ENCODE measurements at regions not wholly inside any gene's neighbourhood (a gene's known extent, or its start where the extent isn't known, plus 50 kb on each side); places are given as distances from the start of the nearest gene placed in this dataset.

DNA sequence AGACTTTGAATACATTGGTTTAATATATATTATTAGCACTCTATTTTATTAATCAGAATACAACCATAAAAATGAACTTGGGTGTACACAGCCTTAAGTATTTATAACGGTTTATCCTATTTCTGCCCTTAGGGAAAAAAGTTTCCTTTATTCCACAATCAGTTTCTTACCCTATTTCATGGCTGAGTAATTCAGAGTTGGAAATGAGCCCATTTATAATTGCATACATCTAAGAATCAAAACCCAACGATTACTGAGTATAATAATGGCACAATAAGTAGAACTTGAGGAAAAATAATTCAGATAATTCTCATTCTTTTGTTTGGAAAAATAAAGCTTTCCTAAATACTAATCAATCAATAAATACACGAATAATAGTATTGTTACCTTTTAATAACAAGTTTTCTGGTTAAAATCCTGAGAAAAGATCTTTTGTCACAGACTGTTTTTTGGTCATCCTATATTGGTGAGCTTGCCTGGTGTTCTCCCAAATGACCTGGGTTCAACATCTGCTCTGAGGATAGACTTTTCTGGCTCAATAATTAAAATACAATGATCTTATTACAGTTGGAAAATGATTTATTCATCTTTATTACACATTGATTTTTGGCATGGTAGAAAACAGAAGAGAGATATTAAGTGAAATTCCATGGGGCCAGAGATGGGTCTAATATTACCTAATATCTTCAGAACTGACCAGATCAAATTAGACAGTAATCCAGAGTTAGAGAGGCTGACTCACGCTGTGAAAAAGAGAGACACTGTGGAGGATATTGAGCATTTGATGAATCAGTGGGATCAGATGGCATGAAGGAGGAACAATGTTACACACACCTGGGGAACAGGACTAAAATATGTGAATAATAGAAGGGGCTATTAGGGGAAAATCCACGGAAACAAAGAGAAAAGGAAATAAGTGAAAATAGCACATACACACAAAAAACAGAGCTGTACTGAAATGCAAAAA lies 162.1 kb upstream of the TBX18 start:
- H3K27me3 ChIP-seq (ENCODE audit: control insufficient read depth in 3 of 3, insufficient read depth in 3 of 3, low read length in 2 of 3) = no peaks in the 10 kb centered on the region
- ATAC-seq (ENCODE audit: insufficient read depth, low FRiP score) = no peak
- H3K4me3 ChIP-seq = no peak overlapping the region
- no peaks in the 10 kb centered on the region for H3K4me1 ChIP-seq (ENCODE audit: control insufficient read depth in 5 of 5, insufficient read depth in 5 of 5, low read length in 5 of 5)
- H3K27ac ChIP-seq (ENCODE audit: low read depth in 1 of 2, low read length in 1 of 2) = no peak overlapping the region
- WGBS, 2 donors = 69 to 77% methylated on average over 5 of the region's 5 CpGs
- no peak overlapping the region for H3K9ac ChIP-seq (ENCODE audit: insufficient read depth in 1 of 2, low read length in 2 of 2)
- H3K36me3 ChIP-seq (ENCODE audit: control insufficient read depth in 4 of 4, insufficient read depth in 4 of 4, low read length in 4 of 4) = no peaks in the 10 kb centered on the region
- no peaks in the 10 kb centered on the region for H3K9me3 ChIP-seq (ENCODE audit: control insufficient read depth in 4 of 4, insufficient read depth in 3 of 4, low read length in 3 of 4)
- TF ChIP-seq, protein P1, sequence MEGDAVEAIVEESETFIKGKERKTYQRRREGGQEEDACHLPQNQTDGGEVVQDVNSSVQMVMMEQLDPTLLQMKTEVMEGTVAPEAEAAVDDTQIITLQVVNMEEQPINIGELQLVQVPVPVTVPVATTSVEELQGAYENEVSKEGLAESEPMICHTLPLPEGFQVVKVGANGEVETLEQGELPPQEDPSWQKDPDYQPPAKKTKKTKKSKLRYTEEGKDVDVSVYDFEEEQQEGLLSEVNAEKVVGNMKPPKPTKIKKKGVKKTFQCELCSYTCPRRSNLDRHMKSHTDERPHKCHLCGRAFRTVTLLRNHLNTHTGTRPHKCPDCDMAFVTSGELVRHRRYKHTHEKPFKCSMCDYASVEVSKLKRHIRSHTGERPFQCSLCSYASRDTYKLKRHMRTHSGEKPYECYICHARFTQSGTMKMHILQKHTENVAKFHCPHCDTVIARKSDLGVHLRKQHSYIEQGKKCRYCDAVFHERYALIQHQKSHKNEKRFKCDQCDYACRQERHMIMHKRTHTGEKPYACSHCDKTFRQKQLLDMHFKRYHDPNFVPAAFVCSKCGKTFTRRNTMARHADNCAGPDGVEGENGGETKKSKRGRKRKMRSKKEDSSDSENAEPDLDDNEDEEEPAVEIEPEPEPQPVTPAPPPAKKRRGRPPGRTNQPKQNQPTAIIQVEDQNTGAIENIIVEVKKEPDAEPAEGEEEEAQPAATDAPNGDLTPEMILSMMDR (IDR thresholded peaks at IDR 0.05; ENCODE audit: control extremely low read depth, extremely low read depth) = no peak
- DNase-seq = peak in 1 of 3 donors; percentile 4

DNA sequence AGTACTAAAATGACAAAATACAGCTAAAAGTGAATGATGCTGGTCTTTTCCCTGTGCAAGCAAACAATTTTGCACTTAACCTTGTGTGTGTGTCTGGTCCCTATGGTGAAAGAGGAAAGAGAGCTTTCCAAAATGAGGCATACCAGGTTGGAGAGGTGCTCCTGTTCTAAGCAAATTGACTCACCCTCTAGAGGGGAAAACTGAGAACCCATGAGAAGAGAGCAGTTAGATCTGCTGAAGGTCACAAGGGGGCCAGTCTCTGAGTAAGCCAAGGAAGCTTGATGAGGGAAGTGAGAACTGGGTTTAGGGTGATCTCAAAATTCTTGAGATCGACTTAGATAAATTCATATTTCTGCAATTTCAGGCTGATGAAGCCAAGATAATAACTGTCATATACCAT lies 157.5 kb upstream of the TBX18 start:
- TF ChIP-seq, protein P1 (IDR thresholded peaks at IDR 0.05; ENCODE audit: control extremely low read depth, extremely low read depth) = no peak
- no peak overlapping the region for H3K27ac ChIP-seq (ENCODE audit: low read depth in 1 of 2, low read length in 1 of 2)
- no peaks in the 10 kb centered on the region for H3K36me3 ChIP-seq (ENCODE audit: control insufficient read depth in 4 of 4, insufficient read depth in 4 of 4, low read length in 4 of 4)
- ATAC-seq (ENCODE audit: insufficient read depth, low FRiP score) (peak; percentile 73), DNase-seq (no peak)
- H3K4me3 ChIP-seq = no peak overlapping the region
- no peaks in the 10 kb centered on the region for H3K9me3 ChIP-seq (ENCODE audit: control insufficient read depth in 4 of 4, insufficient read depth in 3 of 4, low read length in 3 of 4)
- WGBS, 2 donors = 71 to 87% methylated on average over 1 of the region's 1 CpG
- H3K4me1 ChIP-seq (ENCODE audit: control insufficient read depth in 5 of 5, insufficient read depth in 5 of 5, low read length in 5 of 5) = no peaks in the 10 kb centered on the region
- no peak overlapping the region for H3K9ac ChIP-seq (ENCODE audit: insufficient read depth in 1 of 2, low read length in 2 of 2)
- H3K27me3 ChIP-seq (ENCODE audit: control insufficient read depth in 3 of 3, insufficient read depth in 3 of 3, low read length in 2 of 3) = no peaks in the 10 kb centered on the region

DNA sequence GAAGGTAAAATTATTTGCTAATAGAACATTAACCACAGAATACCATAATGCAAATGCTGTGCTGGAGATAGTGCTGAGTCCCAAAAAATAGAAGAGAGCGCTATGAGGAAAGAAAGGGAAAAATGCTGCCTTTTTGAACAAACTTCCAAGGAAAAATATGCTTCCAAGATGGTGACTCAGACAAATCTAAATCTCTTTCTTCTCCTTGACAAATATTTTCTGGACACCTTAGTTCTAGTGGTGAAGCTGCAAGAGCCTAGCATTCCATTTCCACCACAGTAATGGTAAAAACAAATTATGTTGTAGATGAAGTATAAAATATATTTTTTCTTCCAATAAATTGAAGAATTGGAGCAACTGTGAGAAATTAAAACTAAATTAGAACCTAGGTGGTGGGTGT lies 155.6 kb upstream of the TBX18 start:
- no peaks in the 10 kb centered on the region for H3K4me1 ChIP-seq (ENCODE audit: control insufficient read depth in 5 of 5, insufficient read depth in 5 of 5, low read length in 5 of 5)
- ATAC-seq (ENCODE audit: insufficient read depth, low FRiP score) (no peak), DNase-seq (no peak)
- TF ChIP-seq, protein P1 (IDR thresholded peaks at IDR 0.05; ENCODE audit: control extremely low read depth, extremely low read depth) = no peak
- H3K9me3 ChIP-seq (ENCODE audit: control insufficient read depth in 4 of 4, insufficient read depth in 3 of 4, low read length in 3 of 4) = no peaks in the 10 kb centered on the region
- no peaks in the 10 kb centered on the region for H3K27me3 ChIP-seq (ENCODE audit: control insufficient read depth in 3 of 3, insufficient read depth in 3 of 3, low read length in 2 of 3)
- no peak overlapping the region for H3K27ac ChIP-seq (ENCODE audit: low read depth in 1 of 2, low read length in 1 of 2)
- 93 to 95% methylated on average over 1 of the region's 1 CpG for WGBS, 2 donors
- H3K9ac ChIP-seq (ENCODE audit: insufficient read depth in 1 of 2, low read length in 2 of 2) = no peak overlapping the region
- no peaks in the 10 kb centered on the region for H3K36me3 ChIP-seq (ENCODE audit: control insufficient read depth in 4 of 4, insufficient read depth in 4 of 4, low read length in 4 of 4)
- H3K4me3 ChIP-seq = no peak overlapping the region

Measured in lung (tissue), 11 donors.